Calu3 (cell line): ENCODE measurements at regions not wholly inside any gene's neighbourhood (a gene's known extent, or its start where the extent isn't known, plus 50 kb on each side); places are given as distances from the start of the nearest gene placed in this dataset.
"Not testable (repeated sequence)": the region's sequence is repeated elsewhere in the genome, so short reads cannot be mapped to it uniquely, and the experiment has no call there.

Experiments used
- BruUV-seq: library from RNA; stranded (reverse); fragments of 400-500 nt; replicated peaks from 2 replicates; lab custom pipeline; 2021; lab: Mats Ljungman, UMichigan
- CTCF ChIA-PET: fragments of 300-600 bp; sonication (Branson Sonifier 250); formaldehyde crosslinking; loops from one replicate; lab custom pipeline; 2022; ENCODE audit warnings: antibody characterized with exemption; lab: Charles Lee
- DNase-seq: peaks from one replicate; pipeline ENCODE4 v3.0.0; 2022
- H3K27ac Mint-ChIP-seq: one replicate; pipeline ENCODE4 v1.8.0; 2022; ENCODE audit warnings: mixed read lengths; ENCODE audit not compliant: unreplicated experiment
- H3K27me3 Mint-ChIP-seq: one replicate; pipeline ENCODE4 v1.8.0; 2022; ENCODE audit warnings: mixed read lengths; ENCODE audit not compliant: unreplicated experiment
- H3K36me3 Mint-ChIP-seq: one replicate; pipeline ENCODE4 v1.8.0; 2022; ENCODE audit warnings: mild to moderate bottlenecking, moderate library complexity, mixed read lengths; ENCODE audit not compliant: insufficient read depth, unreplicated experiment
- H3K4me1 Mint-ChIP-seq: one replicate; pipeline ENCODE4 v1.8.0; 2022; ENCODE audit warnings: mild to moderate bottlenecking, low read depth, mixed read lengths; ENCODE audit not compliant: unreplicated experiment
- H3K4me3 Mint-ChIP-seq: one replicate; pipeline ENCODE4 v1.8.0; 2022; ENCODE audit warnings: mild to moderate bottlenecking, low read depth, moderate library complexity, mixed read lengths; ENCODE audit not compliant: unreplicated experiment
- H3K9me3 Mint-ChIP-seq: one replicate; pipeline ENCODE4 v1.8.0; 2022; ENCODE audit warnings: low read depth, mixed read lengths; ENCODE audit not compliant: unreplicated experiment
- intact Hi-C: fragments of 100-400 bp; cut with micrococcal nuclease; formaldehyde crosslinking; loops from one replicate; pipeline ENCODE4 v1.10.0; 2022; ENCODE audit not compliant: unreplicated experiment
- TF ChIP-seq, protein P1 (sequence below): fragments of 200-600 bp; IDR thresholded peaks from one replicate; pipeline ENCODE4 v1.8.0; 2022; ENCODE audit warnings: antibody characterized with exemption; ENCODE audit not compliant: unreplicated experiment

DNA sequence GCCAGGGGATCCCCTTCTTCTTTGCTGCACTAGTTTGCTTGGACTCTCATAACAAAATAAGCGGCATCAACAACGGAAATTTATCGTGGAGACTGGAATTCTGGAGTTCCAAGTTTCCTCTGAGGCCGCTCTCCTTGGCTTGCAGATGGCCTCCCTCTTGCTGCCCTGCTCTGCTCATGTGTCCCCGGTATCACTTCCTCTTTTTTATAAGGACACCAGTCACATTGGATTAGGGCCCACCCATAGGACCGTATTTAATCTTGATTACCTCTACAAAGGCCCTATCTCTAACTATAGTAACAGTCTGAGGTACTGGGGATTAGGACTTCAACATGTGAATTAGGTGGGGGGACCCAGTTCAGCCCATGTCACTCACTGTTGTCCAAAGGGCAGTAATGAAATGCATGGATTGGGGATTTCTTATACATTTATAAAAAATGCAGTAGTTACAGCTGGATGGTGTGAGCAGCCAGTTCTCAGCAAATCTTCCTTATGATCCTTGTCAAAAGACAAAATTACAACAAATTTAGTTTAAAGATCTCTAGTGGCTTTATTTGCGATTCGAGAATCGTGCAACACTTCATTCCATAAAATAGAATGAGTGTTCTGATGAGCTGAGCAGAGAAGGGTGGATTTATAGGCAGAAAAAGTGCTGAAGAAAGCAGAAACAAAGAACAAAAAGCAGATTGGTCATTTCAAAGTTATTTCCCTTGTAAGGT is 59.3 kb upstream of the AKAP12 start:
- TF ChIP-seq, protein P1, sequence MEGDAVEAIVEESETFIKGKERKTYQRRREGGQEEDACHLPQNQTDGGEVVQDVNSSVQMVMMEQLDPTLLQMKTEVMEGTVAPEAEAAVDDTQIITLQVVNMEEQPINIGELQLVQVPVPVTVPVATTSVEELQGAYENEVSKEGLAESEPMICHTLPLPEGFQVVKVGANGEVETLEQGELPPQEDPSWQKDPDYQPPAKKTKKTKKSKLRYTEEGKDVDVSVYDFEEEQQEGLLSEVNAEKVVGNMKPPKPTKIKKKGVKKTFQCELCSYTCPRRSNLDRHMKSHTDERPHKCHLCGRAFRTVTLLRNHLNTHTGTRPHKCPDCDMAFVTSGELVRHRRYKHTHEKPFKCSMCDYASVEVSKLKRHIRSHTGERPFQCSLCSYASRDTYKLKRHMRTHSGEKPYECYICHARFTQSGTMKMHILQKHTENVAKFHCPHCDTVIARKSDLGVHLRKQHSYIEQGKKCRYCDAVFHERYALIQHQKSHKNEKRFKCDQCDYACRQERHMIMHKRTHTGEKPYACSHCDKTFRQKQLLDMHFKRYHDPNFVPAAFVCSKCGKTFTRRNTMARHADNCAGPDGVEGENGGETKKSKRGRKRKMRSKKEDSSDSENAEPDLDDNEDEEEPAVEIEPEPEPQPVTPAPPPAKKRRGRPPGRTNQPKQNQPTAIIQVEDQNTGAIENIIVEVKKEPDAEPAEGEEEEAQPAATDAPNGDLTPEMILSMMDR = no peak
- H3K27ac Mint-ChIP-seq = no peak overlapping the region
- intact Hi-C loops = no loop called here
- no peaks in the 10 kb centered on the region for H3K27me3 Mint-ChIP-seq
- no peaks in the 10 kb centered on the region for H3K9me3 Mint-ChIP-seq
- H3K4me3 Mint-ChIP-seq = no peak overlapping the region
- DNase-seq = no peak
- BruUV-seq = no TSS peak
- CTCF ChIA-PET = interaction anchor here (0.7 kb wide), 1 partner anchor 15 kb away, joined by 4 read pairs; no protein-coding TSS in a partner anchor
- H3K36me3 Mint-ChIP-seq = no peaks in the 10 kb centered on the region
- no peaks in the 10 kb centered on the region for H3K4me1 Mint-ChIP-seq

DNA sequence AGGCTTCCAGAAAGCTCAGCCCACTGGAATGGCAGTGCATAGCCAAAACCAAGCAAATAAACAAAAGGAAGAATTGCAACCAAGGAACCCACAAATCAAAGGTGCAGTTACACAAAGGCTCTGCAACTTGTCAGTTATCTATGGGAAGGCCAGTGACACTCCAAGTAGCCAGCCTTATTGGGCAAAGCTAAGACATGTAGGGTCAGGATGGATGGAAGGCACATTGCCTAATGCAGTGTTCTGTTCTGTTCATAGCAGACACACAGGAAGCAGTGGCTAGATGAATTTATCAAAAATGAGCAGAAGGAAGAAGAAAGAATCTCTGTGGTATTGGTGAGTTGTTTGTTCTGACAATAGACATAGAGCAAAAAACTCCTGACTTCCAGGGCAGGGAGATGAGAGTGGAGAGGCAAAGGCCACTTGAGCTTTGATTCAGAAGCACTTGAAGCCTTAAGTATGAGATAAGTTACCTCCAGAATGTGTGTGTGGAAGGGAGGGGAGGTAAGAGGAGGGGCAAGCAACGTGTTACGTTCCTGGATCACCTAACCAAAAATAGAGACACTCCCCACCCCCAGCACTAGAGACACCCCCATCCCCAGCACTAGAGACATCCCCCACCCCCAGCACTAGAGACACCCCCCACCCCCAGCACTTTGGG is 57.9 kb upstream of the AKAP12 start:
- no peaks in the 10 kb centered on the region for H3K36me3 Mint-ChIP-seq
- TF ChIP-seq, protein P1 = no peak
- no peaks in the 10 kb centered on the region for H3K4me1 Mint-ChIP-seq
- no TSS peak for BruUV-seq
- DNase-seq = no peak
- no peak overlapping the region for H3K27ac Mint-ChIP-seq
- no peaks in the 10 kb centered on the region for H3K27me3 Mint-ChIP-seq
- H3K9me3 Mint-ChIP-seq = no peaks in the 10 kb centered on the region
- intact Hi-C loops = no loop called here
- CTCF ChIA-PET = no interaction called here
- no peak overlapping the region for H3K4me3 Mint-ChIP-seq

DNA sequence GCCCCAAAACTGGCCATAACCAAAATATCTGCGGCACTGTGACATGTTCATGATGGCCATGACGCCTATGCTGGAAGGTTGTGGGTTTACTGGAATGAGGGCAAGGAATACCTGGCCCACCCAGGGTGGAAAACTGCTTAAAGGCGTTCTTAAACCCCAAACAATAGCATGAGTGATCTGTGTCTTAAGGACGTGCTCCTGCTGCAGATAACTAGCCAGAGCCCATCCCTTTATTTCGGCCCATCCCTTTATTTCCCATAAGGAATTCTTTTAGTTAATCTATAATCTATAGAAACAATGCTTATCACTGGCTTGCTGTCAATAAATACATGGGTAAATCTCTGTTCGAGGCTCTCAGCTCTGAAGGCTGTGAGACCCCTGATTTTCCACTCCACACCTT is 56.8 kb upstream of the AKAP12 start:
- H3K9me3 Mint-ChIP-seq, intact Hi-C loops, DNase-seq, H3K4me3 Mint-ChIP-seq, H3K27ac Mint-ChIP-seq, BruUV-seq, H3K4me1 Mint-ChIP-seq, H3K27me3 Mint-ChIP-seq, H3K36me3 Mint-ChIP-seq: not testable (repeated sequence)
- CTCF ChIA-PET = interaction anchor here (0.6 kb wide), 1 partner anchor 195 kb away, joined by 7 read pairs; no protein-coding TSS in a partner anchor

DNA sequence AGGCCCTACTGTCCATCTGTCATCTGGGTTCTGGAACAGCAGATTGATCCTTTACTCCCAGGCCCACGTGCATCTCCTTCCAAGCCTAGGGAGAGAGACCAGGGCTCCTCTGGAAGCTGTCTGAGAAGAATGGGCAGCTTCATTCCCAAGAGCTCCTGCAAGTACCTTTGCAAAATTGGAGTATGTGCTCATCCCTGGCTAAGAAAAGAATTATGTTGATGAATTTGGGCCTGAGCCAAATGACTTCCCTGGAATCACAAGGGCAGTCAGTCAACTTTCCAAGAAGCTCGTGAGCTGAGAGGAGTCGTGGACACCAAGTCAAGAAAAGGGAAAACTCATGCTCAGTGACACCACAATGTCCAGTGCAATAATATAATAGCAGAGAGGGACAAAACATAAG is 54.6 kb upstream of the AKAP12 start:
- H3K9me3 Mint-ChIP-seq = no peaks in the 10 kb centered on the region
- H3K36me3 Mint-ChIP-seq = no peaks in the 10 kb centered on the region
- H3K4me1 Mint-ChIP-seq = no peaks in the 10 kb centered on the region
- no peak overlapping the region for H3K4me3 Mint-ChIP-seq
- intact Hi-C loops = no loop called here
- no peaks in the 10 kb centered on the region for H3K27me3 Mint-ChIP-seq
- no peak overlapping the region for H3K27ac Mint-ChIP-seq
- no peak for DNase-seq
- no TSS peak for BruUV-seq
- CTCF ChIA-PET = no interaction called here
- TF ChIP-seq, protein P1 = no peak

DNA sequence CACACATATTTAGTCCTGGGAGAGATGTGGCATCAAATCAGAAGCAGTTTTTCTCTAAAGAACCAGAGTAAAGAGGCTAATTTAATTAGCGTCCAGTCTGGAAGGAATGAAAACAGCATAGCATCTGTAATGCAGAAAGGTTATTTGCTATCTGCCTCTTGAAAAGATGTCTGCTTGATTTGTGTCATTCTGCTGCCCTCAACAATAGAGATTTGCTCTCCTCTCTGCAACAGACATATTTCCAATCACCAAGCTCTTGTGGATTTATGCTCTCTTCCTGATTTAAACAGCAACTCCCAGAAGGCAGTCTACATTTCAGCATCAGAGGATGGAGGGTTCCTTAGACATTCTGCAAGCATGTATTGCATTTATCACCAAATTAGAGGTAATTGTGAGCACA is 53.5 kb upstream of the AKAP12 start:
- CTCF ChIA-PET = no interaction called here
- H3K4me3 Mint-ChIP-seq = no peak overlapping the region
- no peaks in the 10 kb centered on the region for H3K9me3 Mint-ChIP-seq
- BruUV-seq = no TSS peak
- no peaks in the 10 kb centered on the region for H3K4me1 Mint-ChIP-seq
- TF ChIP-seq, protein P1 = no peak
- intact Hi-C loops = no loop called here
- H3K27me3 Mint-ChIP-seq = no peaks in the 10 kb centered on the region
- DNase-seq = no peak
- no peaks in the 10 kb centered on the region for H3K36me3 Mint-ChIP-seq
- no peak overlapping the region for H3K27ac Mint-ChIP-seq
